Umbilical cord (tissue), 1 donor: ENCODE measurements at regions not wholly inside any gene's neighbourhood (a gene's known extent, or its start where the extent isn't known, plus 50 kb on each side); places are given as distances from the start of the nearest gene placed in this dataset.

Experiments used
- DNase-seq: peaks from one replicate; pipeline ENCODE4 v3.0.0-alpha.2; 2015; ENCODE audit warnings: low spot score

DNA sequence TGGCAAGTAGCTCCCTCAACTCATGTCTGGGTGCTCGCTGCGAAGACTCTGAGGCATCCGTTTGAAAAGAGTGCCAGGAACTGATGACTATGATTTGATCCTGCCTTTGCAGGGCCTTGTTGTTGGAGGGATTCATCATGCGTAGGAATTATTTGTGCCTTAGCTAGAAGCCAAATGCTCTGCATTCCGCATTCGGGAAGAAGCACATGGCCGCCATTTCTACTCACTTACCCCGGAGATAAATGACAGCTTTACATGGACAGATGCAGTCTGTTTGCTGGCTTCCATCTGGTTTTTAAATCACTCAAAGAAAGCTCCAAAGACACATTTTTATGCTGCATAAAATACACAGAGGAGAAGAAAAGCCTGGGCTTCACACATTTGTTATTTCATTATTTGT is 363.3 kb upstream of the CDH4 start:
- DNase-seq: peak; percentile 2

DNA sequence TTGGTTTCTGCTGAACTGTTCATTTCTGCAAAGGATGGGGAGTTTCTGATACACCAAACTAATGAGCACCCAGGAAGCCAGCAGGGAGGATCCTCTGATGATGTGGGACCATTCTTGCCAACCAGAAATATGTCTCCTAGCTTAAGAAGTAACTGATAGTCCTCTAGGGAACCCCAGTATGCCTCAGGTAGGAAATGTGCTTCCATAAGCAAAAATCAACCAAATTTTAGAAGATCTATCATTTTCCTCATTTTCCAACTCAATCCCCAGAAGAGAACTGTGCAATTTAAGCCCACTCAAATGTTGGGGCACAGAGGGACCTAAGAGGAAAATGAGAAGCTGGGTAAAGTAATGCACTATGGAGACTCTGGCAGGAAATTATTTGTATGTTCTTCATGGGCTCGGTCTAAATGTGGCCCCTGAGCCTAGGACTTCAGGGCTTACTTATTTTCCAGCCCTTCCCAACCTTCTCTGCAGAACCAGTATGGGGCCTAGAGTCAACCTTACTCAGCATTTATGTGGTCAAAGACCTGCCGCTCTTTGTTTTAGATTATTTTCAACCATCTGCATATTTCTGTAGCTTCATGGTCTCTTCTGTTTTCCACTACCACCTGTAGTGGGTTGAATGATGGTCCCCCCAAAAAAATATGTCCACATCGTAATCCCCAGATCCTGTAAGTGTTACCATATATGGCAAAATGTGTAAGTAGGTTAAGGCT is 359.8 kb upstream of the CDH4 start:
- no peak for DNase-seq

DNA sequence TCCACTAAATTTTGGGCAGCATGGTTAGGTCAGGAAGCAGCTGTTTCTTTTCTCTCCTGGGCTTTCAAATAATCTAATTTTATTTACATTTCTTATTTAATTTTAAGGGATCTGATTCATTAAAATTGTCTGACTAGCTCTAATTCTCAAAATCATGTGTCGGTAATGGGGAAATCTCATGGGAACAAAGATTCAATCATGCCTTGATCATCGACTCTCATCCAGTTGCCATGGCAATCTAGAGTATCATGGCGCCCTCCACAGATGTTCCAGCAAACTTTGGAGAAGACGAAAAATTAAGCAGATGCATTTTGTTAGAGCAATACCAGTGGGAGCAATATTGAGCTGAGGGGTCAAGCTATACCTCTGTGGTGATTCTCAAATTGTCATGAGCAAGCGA is 358.0 kb upstream of the CDH4 start:
- no peak for DNase-seq

DNA sequence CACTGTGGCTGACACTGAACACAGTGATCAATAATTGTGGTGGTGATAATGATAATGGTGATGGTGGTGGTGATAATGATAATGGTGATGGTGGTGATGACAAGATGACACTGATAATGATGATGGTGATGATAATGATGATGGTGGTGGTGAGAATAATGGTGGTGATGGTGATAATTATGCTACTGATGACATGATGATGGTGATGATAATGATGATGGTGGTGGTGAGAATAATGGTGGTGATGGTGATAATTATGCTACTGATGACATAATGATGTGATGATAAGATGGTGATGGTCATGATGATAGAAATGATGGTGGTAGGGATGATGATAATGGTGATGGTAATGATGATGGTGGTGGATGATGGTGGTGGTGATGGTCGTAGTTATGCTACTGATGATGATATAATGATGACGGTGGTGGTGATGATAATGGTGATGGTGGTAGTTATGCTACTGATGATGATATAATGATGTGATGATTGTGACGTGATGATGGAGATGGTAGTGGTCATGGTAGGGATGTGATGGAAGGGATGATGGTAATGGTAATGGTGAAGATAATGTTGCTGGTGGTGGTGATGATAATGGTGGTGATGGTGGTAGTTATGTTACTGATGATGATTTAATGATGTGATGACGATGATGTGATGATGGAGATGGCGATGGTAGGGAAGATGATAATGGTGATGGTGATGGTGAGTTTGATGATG is 356.5 kb upstream of the CDH4 start:
- DNase-seq: no peak

DNA sequence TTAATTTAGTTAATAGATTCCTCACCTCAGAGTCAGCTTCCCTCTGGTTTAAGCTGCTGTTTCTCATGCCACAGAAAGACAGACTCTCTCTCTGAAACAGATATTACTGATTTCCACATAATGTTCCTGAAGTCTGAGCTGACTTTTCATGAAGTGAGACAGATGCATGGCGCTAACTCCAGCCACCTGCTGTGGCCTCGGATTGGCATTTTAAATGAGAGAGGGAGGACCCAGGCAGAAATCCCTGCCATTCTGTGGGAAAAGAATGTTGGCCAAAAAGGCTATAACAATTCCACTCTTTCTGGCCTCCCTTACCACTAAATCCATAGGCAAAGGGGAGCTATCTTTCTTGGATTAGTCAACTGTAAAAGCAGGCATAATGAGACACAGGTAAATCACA is 354.1 kb upstream of the CDH4 start:
- no peak for DNase-seq

DNA sequence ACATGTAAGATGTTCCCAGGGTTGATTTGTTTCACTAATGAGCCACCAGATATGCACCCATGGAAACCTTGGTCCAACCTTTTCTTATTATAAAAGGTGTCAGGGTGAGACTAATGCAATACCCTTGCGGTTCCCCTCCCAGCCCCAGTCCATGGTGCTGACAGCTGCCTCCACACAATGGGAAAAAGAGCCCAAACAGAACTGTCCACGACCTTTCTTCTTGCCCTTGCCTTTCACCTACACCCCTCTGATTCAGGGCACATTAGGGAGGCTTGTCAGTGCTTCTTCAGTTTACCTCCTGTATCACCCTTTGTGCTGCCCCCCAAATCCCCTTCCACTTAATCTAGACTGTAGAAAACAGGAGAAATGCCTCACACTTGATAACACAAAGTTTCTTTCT is 352.7 kb upstream of the CDH4 start:
- DNase-seq: no peak

DNA sequence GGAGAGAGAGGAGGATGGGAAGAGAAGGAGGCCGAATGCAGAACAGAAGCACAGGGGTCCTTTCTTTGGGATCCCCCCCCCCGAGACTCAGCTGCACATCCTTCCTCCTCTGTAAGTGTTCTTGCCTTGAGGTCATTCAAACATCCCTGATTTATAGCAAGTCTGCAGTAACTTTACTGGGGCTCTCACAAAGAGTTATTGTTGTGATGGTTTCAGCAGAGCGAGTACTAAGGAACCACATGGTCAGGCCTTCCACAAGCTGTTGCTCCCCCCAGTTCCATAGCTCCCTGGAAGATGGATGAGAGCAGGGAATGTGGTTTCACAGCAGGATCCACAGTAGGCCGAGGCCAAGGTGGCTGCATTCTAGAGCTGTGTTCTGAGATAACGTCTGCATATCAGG is 351.4 kb upstream of the CDH4 start:
- DNase-seq: no peak

DNA sequence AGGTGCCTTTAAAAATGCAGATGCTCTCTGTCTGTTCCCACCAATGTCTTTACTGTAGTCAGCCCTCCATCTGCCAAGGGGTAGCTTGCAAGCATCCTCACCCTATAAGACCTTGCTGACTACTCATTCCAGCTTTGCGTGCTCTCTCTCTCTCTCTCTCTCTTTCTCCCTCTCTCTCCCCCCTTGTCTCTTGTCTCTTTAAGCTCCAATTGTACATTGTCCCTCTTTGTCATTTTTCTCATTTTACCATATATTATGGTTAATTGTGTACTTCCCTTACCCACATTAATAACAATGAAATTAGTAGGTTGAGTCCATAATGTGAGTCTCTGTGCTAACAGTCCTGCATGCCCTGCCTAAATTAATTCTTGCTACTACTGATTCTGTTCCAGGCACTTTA is 350.2 kb upstream of the CDH4 start:
- no peak for DNase-seq

DNA sequence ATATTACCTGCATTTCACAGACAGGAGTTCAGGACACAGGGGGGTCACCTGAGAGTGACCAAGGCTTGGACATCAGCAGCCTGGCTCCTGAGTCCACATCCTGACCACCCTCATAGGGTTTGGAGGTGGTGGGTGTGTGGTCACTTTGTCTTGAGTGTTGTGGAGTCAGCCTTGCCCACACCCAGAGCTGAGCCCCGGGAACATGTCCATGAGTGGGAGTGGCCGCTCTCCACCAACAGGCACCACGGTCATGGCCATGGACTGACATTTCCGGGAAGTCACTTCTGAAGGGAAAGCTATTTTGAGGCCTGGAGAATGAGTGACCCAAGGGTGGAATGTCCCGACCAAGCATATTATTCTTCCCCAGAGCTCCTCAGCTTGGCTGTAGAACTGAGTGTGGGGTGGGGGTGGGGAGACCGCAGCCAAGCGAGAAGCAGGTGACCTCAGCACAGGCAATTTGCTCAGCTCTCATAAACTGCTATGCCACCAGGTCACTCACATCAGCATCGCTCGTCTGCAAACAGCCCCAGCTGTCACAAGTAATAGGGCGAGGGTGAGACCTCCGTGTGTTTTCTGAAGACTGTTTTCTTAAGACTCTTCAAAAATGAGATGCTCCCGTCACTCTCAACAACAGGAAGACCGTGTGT is 348.6 kb upstream of the CDH4 start:
- DNase-seq: no peak

DNA sequence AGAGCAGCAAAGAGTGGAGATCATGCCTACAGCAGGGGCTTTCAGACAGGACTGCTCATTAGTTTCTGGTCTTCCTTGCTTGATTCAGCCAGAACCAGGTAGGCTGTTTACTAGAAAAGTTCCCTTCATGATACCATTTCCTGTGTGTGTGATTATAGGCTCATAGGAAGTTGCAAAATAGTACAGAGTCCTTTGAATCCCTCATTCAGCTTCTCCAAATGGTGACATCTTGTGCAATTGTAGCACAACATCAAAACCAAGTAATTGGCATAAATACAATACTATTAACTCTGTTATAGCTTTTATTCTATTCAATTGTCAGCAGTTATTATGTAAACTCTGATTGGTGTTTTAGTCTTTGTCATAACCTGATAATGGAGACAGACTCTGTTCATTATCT is 347.3 kb upstream of the CDH4 start:
- DNase-seq: no peak

DNA sequence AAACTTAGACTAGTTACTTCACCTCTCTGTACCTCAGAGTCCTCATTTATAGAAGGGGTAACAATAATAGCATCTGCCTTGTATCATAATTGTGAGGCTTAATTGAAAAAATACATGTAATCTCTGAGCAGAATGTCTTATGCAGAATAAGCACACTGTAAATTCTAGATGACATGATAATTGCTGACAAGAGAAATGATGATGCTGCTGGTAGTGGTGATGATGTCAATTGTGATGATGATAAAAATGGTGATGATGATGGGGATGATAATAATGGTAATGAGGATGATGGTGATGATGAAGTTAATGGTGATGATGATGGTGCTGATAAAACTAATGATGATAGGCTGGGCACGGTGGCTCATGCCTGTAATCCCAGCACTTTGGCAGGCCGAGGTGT is 346.1 kb upstream of the CDH4 start:
- DNase-seq: no peak

DNA sequence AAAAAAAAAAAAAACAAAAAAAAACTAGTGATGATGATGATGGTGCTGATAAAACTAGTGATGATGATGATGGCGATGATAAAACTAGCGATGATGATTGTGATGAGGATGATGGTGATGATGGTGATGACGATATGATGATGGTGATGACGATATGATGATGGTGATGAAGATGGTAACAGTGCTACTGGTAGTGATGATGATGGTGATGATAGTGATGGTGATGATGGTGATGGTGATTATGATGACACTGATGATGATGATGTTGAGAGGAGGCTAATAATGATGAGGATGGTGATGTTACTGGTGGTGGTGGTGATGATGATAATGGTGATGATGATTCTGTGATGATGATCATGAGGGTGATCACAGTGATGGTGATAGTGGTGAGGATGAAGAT is 345.5 kb upstream of the CDH4 start:
- no peak for DNase-seq

DNA sequence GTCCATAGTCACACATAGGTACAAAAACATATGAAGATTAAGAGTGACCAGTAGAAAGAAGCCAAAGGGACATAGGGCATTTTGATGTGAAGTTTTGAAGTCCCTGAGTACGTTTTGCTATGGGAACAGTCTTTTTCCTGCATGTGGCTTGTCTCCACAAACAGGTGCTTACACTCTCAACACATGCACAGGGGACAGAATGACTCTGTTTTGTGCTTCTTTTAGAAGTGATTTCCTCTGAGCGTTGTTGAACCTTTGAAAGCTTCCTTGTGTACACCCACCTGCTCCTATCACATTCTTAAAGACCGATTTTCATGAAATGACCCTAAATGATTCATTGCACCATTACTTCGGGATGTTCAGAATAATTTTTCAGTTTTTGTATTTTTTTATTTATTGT is 338.8 kb upstream of the CDH4 start:
- DNase-seq: no peak

DNA sequence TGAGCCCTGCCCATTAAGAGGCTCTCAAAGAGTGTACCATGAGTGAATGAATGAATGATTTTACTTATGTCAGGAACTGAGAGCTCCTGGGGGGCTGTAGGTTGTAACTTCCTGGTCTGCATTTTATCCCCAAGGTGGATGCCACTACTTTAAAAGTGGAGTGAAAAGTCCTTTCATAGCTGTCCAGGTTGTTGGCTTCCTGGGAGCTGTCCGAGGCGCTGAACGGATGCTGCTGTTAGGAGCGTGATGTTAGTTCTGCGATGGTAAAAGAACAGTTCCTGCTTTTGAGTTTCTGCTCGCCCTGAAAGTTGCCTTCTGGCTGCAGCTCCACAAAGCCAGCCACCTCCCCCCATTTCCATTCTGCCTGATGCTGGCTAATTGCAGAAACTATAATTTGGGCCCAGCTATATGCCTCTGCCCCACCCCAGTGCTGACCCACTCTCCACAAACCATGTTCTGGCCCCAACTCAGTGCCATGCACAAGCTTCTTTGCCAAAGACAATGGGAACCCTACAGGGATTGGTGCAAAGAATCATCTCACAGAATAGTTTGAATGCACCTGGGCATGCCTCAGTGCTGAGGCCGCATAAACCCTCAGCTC is 330.9 kb upstream of the CDH4 start:
- DNase-seq: peak; percentile 39

DNA sequence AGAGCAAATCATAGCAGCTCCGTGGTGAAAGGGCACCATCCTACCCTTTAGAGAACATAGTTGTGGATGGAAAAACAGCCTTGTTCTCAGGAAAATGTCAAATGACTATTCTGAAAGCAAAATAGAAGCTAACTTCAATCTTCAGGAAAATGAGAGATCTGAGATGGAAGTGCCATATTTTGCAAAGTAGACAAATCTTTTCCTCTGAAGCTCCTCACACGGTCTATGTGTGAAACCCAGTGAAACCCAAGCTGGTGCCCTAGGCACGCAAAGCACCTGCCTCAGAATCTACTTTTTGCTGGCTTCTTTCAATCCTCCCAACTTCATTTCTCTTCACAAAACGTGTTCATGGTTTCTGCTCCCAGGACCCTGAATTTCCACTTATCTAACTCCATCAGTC is 325.2 kb upstream of the CDH4 start:
- no peak for DNase-seq

DNA sequence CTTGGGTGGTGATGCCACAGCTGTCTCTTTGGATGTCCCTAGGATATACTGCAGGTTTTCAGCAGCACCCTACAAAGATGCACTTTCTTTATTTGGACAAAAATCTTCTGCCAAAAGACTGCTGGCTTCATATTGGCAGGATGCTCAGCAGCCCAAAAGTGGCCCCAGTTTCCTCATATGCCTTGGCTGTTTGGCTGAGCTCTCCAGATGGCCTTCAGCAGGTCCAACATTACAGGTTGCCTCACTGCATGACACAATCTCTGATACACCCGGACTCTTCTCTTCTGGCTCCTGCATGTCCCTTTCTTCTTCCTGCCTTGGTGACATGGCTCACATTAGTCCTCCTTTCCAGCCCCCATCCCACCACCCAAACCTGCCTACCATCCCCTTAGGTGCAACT is 323.7 kb upstream of the CDH4 start:
- DNase-seq: no peak

DNA sequence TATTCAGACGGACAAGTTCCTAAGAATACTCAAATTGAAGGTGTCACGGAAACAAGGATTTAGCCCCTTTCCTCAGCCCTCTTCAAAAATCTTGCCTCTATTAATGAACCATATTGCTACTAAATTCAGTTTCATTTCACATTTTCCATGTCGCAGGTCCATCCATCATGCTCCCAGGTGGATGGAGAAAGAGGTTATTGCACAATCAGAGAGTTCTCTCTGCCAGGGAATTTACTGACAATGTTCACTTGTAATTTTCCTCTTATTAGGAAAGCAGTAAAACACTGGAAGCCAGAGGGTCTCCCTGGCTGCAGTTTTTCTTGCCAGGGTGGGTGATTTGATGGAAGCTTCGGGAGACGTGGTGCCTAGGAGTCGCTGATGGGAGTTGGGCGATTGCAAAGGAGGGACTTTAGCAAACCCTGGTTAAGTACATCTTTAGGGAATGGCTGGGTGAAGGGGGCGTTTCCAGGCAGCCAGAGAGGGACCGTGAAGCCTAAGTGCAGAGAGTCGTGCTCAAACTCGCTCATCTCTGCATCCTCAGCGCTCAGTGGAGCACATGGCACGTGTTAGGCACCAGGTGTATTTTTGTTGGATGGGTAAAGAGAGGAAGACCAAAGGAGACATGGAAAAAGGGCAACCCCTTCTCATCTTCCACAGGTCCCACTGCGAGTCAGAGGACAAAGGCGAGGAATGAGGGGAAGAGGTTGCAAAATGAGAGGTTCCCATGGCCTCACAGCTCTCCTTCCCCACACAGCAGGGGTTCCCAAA is 321.9 kb upstream of the CDH4 start:
- no peak for DNase-seq

DNA sequence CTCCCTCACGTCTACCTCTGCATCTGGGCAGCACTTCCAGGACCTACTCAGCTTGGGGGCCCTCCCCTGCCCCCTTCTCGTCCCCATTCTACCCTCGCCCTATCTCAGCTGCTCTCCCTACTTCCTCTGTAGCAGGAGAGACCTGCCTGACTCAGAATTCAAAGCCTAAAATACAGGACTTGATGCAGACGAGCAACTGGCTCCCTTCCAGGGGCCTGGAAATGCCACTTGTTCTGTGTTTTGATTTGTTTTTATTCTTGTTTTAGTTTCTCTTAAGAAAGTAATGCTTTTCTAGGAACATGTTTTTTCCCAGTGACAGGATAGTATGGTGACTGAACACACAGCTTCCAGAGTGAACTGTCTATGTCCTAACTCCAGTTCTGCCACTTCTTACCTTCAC is 320.4 kb upstream of the CDH4 start:
- DNase-seq: no peak

DNA sequence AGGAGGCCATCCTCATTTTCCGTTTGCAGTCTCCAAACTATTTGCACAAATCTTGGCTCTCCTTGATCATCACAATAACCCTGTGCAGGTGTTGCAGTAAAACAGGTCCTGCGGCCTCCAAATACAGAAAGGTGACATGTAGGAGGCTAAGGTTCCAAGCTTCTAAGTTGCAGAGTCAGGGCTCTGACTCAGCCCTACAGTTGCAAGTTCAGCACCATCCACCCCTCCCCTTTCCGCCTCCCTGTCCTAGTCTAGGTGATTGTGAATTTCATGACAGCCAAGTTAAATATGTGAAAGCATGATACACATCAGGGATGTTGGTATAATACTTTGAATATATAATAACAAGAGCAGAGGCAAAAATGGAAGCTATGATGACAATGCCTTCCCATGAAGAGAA is 317.3 kb upstream of the CDH4 start:
- no peak for DNase-seq

DNA sequence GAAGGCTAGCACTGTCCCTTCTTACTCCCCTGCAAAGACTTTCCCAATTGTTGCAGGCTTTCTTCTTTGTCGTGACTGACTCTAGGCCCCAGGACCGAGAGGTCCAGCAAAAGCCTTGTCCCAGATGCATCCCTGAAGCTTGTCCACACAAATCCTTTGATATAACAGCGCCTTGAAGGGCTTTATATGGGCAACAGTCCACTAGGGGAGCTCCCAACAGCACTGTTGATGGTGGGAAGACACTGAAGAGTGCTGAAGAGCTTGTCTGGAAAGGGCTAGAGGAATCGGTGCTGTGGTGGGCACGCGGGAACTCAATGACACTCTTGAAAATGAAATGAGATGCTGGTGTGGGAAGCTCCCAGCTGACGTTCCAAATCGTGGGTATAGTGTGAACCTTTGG is 316.1 kb upstream of the CDH4 start:
- DNase-seq: no peak

DNA sequence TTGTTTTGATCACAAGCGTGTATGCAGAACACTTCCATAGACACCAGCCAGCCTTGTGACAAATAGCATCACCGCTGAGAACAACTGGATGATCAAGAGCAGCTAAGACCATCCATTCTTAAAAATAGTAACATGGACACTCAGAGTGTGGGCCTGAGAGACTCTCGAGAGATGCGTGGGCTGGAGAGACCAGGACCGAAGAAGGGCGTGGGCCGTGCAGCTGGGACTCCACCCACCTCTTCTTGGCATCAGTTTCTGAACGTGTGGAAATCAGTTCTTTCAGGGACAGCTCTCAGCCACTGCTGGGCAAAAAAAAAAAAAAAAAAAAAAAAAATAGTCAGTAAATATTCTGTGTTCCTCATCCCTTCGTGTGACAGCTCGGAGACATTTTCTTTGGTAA is 314.5 kb upstream of the CDH4 start:
- no peak for DNase-seq

DNA sequence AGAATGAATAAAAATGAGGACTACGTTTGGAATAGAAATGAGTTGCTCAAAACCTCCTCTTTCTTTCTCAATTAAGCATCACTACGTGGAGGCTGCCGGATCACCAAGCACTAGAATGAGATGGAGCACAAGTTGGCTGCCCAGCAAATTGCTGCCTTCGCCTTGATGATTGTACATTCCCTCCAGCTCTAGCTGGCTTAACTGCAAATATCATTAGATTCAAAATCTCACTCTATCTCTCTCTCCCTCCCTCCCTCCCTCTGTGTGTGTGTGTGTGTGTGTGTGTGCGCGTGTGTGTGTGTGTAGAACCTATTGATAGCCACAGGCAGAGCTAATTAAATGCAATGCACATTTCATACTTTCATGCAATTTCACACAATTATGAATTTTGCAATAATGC is 310.7 kb upstream of the CDH4 start:
- DNase-seq: no peak
